CD4-positive, CD25-positive, alpha-beta regulatory T cell (primary cell): ENCODE measurements at regions not wholly inside any gene's neighbourhood (a gene's known extent, or its start where the extent isn't known, plus 50 kb on each side); places are given as distances from the start of the nearest gene placed in this dataset.

Source experiments
- ATAC-seq, 2 donors: fragments of 150-1000 bp; cut with Tn5 transposase; one replicate each; pipeline ENCODE4 v1.10.0; 2021; ENCODE audit warnings: low read depth in 2 of 2, moderate number of reproducible peaks in 2 of 2, moderate library complexity in 1 of 2
- DNase-seq, 3 donors: peaks; one replicate each; pipeline versions ENCODE4 v3.0.0 to v3.0.0-alpha.2; 2012 to 2022; ENCODE audit warnings: mixed read lengths in 1 of 3
- H3K27ac ChIP-seq: one replicate; pipeline ENCODE4 v1.7.0; 2013; ENCODE audit warnings: mild to moderate bottlenecking, low read length; ENCODE audit not compliant: insufficient read depth, poor library complexity, severe bottlenecking
- H3K27me3 ChIP-seq: one replicate; pipeline ENCODE4 v1.7.0; 2013; ENCODE audit warnings: low read length; ENCODE audit not compliant: control insufficient read depth, insufficient read depth
- H3K36me3 ChIP-seq: one replicate; pipeline ENCODE4 v1.7.0; 2013; ENCODE audit warnings: mild to moderate bottlenecking, low read length, moderate library complexity; ENCODE audit not compliant: control insufficient read depth, insufficient read depth
- H3K4me1 ChIP-seq: 2 replicates; pipeline ENCODE4 v1.7.0; 2013; ENCODE audit warnings: mild to moderate bottlenecking, low read length; ENCODE audit not compliant: insufficient read depth, control insufficient read depth, poor library complexity, severe bottlenecking
- H3K4me3 ChIP-seq: one replicate; pipeline ENCODE4 v1.7.0; 2013; ENCODE audit warnings: low read depth, mild to moderate bottlenecking, low read length, moderate library complexity
- H3K9me3 ChIP-seq, 2 experiments: 1 replicate in 1 of 2; 2 replicates in 1 of 2; pipeline ENCODE4 v1.7.0; 2013; ENCODE audit warnings: low read length in 2 of 2, mild to moderate bottlenecking in 1 of 2, moderate library complexity in 1 of 2; ENCODE audit not compliant: control insufficient read depth in 2 of 2
- H3K27ac Mint-ChIP-seq, 3 donors: one replicate each; pipeline ENCODE4 v1.8.0; 2020 to 2022; ENCODE audit warnings: mild to moderate bottlenecking in 3 of 3, mixed read lengths in 3 of 3, moderate library complexity in 2 of 3
- H3K27me3 Mint-ChIP-seq: one replicate; pipeline ENCODE4 v1.8.0; 2022; ENCODE audit warnings: mild to moderate bottlenecking, mixed read lengths
- H3K36me3 Mint-ChIP-seq: one replicate; pipeline ENCODE4 v1.8.0; 2020; ENCODE audit warnings: mixed read lengths
- H3K4me1 Mint-ChIP-seq, 4 donors: one replicate each; pipeline ENCODE4 v1.8.0; 2020 to 2022; ENCODE audit warnings: mixed read lengths in 4 of 4, mild to moderate bottlenecking in 1 of 4
- H3K4me3 Mint-ChIP-seq, 4 donors: one replicate each; pipeline ENCODE4 v1.8.0; 2020 to 2022; ENCODE audit warnings: mild to moderate bottlenecking in 4 of 4, mixed read lengths in 4 of 4, moderate library complexity in 3 of 4
- H3K9me3 Mint-ChIP-seq, 7 donors: one replicate each; pipeline ENCODE4 v1.8.0; 2020 to 2022; ENCODE audit warnings: mixed read lengths in 7 of 7, mild to moderate bottlenecking in 3 of 7, moderate library complexity in 2 of 7

DNA sequence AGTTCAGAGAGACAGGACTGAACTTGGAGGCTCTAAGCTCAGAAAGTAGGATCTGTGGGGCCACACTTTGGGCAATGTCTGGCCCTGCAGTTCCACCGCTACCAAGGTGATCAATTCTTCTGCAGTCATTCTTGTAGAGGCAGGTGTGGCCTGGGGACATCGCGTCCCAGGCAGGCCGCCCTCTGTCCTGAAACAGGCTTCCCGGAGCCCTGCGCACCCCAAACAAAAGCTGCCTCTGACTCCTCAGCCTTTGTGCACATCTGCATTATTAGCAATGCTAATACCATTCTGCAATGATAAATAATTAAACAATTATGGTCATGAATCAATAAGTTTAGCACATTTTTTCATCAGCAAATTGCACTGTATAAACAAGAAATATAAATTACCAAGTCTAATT lies 160.2 kb downstream of the URI1 start:
- Mint-ChIP-seq H3K4me1 (no peaks in the 10 kb centered on the region), H3K27ac (no peak overlapping the region), H3K36me3 (peaks cover 3% of the 10 kb centered on the region), H3K27me3 (peaks cover 6% of the 10 kb centered on the region), H3K4me3 (no peak overlapping the region), H3K9me3 (peaks cover 0 to 2% (median 0%) of the 10 kb centered on the region in 7 donors)
- no peaks in the 10 kb centered on the region for H3K36me3 ChIP-seq
- H3K4me3 ChIP-seq = no peak overlapping the region
- no peaks in the 10 kb centered on the region for H3K9me3 ChIP-seq
- no peaks in the 10 kb centered on the region for H3K27me3 ChIP-seq
- no peak for ATAC-seq
- no peaks in the 10 kb centered on the region for H3K4me1 ChIP-seq
- H3K27ac ChIP-seq = no peak overlapping the region
- no peak for DNase-seq

DNA sequence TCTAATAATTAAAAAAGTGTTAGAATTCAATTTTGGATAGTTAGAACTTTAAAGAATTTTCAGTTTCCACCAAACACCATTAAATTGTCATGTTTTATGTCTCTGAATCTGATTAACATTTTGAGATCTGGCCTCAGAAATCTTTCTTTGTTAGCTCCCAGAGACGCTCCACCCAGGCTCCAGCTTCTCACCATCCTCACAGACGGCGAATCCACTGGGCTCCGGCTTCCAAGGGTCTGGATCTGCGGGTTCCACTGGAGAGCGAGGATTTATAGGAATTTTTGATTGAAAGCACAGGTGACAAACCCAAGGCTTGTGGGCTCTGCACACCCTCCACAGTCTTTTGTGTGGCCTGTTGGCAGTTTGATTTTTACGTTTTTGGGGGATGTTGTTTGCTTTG lies 160.6 kb downstream of the URI1 start:
- H3K4me1 Mint-ChIP-seq = no peaks in the 10 kb centered on the region
- no peaks in the 10 kb centered on the region for H3K4me1 ChIP-seq
- no peaks in the 10 kb centered on the region for H3K9me3 ChIP-seq
- no peak overlapping the region for H3K4me3 Mint-ChIP-seq
- no peak overlapping the region for H3K27ac Mint-ChIP-seq
- ATAC-seq (no peak), DNase-seq (no peak)
- H3K36me3 Mint-ChIP-seq = peaks cover 3% of the 10 kb centered on the region
- peaks cover 6% of the 10 kb centered on the region for H3K27me3 Mint-ChIP-seq
- no peak overlapping the region for H3K27ac ChIP-seq
- no peak overlapping the region for H3K4me3 ChIP-seq
- peaks cover 0 to 2% (median 0%) of the 10 kb centered on the region in 7 donors for H3K9me3 Mint-ChIP-seq
- H3K36me3 ChIP-seq = no peaks in the 10 kb centered on the region
- H3K27me3 ChIP-seq = no peaks in the 10 kb centered on the region

- H3K27ac Mint-ChIP-seq = no peak overlapping the region
- no peaks in the 10 kb centered on the region for H3K9me3 ChIP-seq
- H3K27me3 ChIP-seq = no peaks in the 10 kb centered on the region
- H3K9me3 Mint-ChIP-seq = peaks cover 0 to 2% (median 0%) of the 10 kb centered on the region in 7 donors
- H3K4me3 ChIP-seq = no peak overlapping the region
- peaks cover 6% of the 10 kb centered on the region for H3K27me3 Mint-ChIP-seq
- DNase-seq = no peak
- H3K4me1 ChIP-seq = no peaks in the 10 kb centered on the region
- H3K36me3 ChIP-seq = no peaks in the 10 kb centered on the region
- H3K4me3 Mint-ChIP-seq = no peak overlapping the region
- ATAC-seq = no peak
- peaks cover 3% of the 10 kb centered on the region for H3K36me3 Mint-ChIP-seq
- H3K27ac ChIP-seq = no peak overlapping the region
- H3K4me1 Mint-ChIP-seq = no peaks in the 10 kb centered on the region
These were observed 161.9 kb downstream of the URI1 start for GRCh38 chr19:30103981-30104380.

- Mint-ChIP-seq H3K4me1 (no peaks in the 10 kb centered on the region), H3K27me3 (peaks cover 6% of the 10 kb centered on the region), H3K36me3 (peaks cover 3% of the 10 kb centered on the region), H3K9me3 (peaks cover 0 to 2% (median 0%) of the 10 kb centered on the region in 7 donors), H3K4me3 (no peak overlapping the region), H3K27ac (no peak overlapping the region)
- H3K4me1 ChIP-seq = no peaks in the 10 kb centered on the region
- ATAC-seq = no peak
- H3K9me3 ChIP-seq = no peaks in the 10 kb centered on the region
- H3K27ac ChIP-seq = no peak overlapping the region
- no peak for DNase-seq
- peaks cover 2% of the 10 kb centered on the region for H3K27me3 ChIP-seq
- no peaks in the 10 kb centered on the region for H3K36me3 ChIP-seq
- no peak overlapping the region for H3K4me3 ChIP-seq
These were observed 163.3 kb downstream of the URI1 start for GRCh38 chr19:30105316-30105715.

DNA sequence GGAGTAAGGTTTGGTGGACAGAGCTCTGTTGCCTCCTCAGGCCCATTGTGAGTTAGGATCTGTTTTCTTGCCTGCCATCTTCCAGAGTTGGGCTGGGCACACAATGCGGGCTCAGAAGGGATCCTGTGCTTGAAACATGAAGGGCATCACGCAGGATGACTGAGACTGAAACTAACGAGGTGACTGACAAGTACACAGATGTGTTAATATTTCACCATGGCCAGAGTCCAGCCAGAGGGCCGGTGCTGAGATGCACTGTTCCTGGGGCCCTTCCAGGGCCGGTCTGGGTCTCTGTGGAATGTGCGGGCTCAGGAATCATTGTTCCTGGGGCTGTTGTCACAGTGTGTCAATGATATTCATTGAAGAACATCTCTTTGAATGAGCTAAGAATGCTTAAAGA lies 163.7 kb downstream of the URI1 start:
- Histone ChIP-seq H3K36me3 (no peaks in the 10 kb centered on the region), H3K27ac (no peak overlapping the region), H3K4me3 (no peak overlapping the region), H3K9me3 (no peaks in the 10 kb centered on the region), H3K27me3 (peaks cover 2% of the 10 kb centered on the region), H3K4me1 (no peaks in the 10 kb centered on the region)
- Mint-ChIP-seq H3K9me3 (peaks cover 0 to 2% (median 0%) of the 10 kb centered on the region in 7 donors), H3K4me3 (no peak overlapping the region), H3K27ac (no peak overlapping the region), H3K36me3 (peaks cover 3% of the 10 kb centered on the region), H3K27me3 (peaks cover 6% of the 10 kb centered on the region), H3K4me1 (no peaks in the 10 kb centered on the region)
- DNase-seq = no peak
- ATAC-seq = no peak

DNA sequence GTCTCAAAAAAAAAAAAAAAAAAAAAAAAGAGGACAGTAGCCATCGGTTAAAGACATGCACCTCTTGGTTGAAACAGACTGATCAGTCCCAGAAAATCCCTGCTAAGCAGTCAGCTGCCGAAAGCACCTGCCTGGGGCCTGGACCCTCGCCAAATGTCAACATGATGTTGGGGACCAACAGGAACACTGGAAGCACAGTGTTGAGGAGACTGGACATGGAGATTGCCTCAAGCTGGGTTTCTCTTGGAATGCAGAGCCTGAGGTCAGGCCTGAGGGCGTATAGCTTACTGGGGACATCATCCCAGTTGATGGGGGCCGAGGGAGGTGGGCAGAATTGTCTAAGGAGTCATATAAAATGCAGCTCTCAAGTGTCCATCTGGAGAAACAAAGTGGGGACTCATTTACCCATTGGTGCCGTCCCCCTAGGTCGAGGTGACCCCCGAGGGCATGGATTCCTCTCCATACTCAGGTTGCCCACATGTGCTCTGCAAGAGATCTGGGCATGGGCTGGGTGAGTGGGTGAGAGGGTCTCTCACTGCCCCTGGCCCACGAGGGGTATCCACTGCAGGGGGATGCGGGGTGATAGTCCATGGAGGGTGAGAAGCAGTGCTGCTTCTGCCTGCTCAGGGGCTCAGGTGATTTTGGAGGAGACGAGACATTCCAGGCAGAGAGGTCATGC lies 164.5 kb downstream of the URI1 start:
- H3K4me3 ChIP-seq = no peak overlapping the region
- Mint-ChIP-seq H3K27ac (no peak overlapping the region), H3K27me3 (peaks cover 6% of the 10 kb centered on the region), H3K36me3 (peaks cover 2% of the 10 kb centered on the region), H3K9me3 (peaks cover 0 to 2% (median 0%) of the 10 kb centered on the region in 7 donors), H3K4me1 (no peaks in the 10 kb centered on the region), H3K4me3 (no peak overlapping the region)
- peaks cover 2% of the 10 kb centered on the region for H3K27me3 ChIP-seq
- ATAC-seq (no peak), DNase-seq (no peak)
- H3K27ac ChIP-seq = no peak overlapping the region
- no peaks in the 10 kb centered on the region for H3K36me3 ChIP-seq
- no peaks in the 10 kb centered on the region for H3K4me1 ChIP-seq
- no peaks in the 10 kb centered on the region for H3K9me3 ChIP-seq

DNA sequence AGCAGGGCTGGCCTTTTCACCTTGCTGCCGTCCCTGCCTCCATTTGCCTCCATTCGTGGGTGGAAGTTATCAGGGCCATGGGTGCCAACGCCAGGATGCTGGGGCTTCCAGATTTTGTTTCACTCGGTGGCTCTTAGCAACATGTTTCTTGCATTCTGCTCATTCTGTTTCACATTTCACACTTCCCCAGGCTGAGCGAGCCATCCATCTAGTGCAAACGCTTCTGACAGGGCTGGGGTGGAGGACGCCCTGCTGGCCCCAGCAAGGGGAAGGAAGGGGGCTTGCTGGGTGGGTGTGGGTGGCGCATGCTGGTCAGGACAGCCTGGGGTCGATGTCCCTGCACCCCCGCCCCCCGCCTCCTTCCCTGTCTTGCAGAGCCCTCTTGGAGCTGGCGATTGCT lies 165.2 kb downstream of the URI1 start:
- H3K9me3 ChIP-seq = no peaks in the 10 kb centered on the region
- Mint-ChIP-seq H3K36me3 (no peaks in the 10 kb centered on the region), H3K4me1 (no peaks in the 10 kb centered on the region), H3K27ac (no peak overlapping the region), H3K27me3 (peaks cover 6% of the 10 kb centered on the region), H3K9me3 (peaks cover 0 to 1% (median 0%) of the 10 kb centered on the region in 7 donors), H3K4me3 (no peak overlapping the region)
- ATAC-seq (no peak), DNase-seq (no peak)
- no peaks in the 10 kb centered on the region for H3K36me3 ChIP-seq
- H3K27ac ChIP-seq = no peak overlapping the region
- H3K27me3 ChIP-seq = peaks cover 2% of the 10 kb centered on the region
- H3K4me3 ChIP-seq = no peak overlapping the region
- H3K4me1 ChIP-seq = no peaks in the 10 kb centered on the region

- Mint-ChIP-seq H3K9me3 (peaks cover 0 to 1% (median 0%) of the 10 kb centered on the region in 7 donors), H3K36me3 (no peaks in the 10 kb centered on the region)
These were observed 167.5 kb downstream of the URI1 start for GRCh38 chr19:30109565-30109964.

More at GRCh38 chr19:30109565-30109964, 167.5 kb downstream of the URI1 start:
- ATAC-seq (no peak), DNase-seq (no peak)
- no peak overlapping the region for H3K27ac Mint-ChIP-seq
- H3K27me3 ChIP-seq = peaks cover 2% of the 10 kb centered on the region
- H3K4me1 Mint-ChIP-seq = no peaks in the 10 kb centered on the region
- H3K4me1 ChIP-seq = no peaks in the 10 kb centered on the region
- H3K36me3 ChIP-seq = no peaks in the 10 kb centered on the region
- no peak overlapping the region for H3K4me3 Mint-ChIP-seq
- no peak overlapping the region for H3K4me3 ChIP-seq
- no peak overlapping the region for H3K27ac ChIP-seq
- H3K9me3 ChIP-seq = no peaks in the 10 kb centered on the region
- H3K27me3 Mint-ChIP-seq = peaks cover 6% of the 10 kb centered on the region
